ENCODE measurements at regions not wholly inside any gene's neighbourhood (a gene's known extent, or its start where the extent isn't known, plus 50 kb on each side); places are given as distances from the start of the nearest gene placed in this dataset.
"Not testable (repeated sequence)": the region's sequence is repeated elsewhere in the genome, so short reads cannot be mapped to it uniquely, and the experiment has no call there.

GRCh38 chr12:24352363-24352762 lies 402.9 kb upstream of the SOX5 start:
- DNase-seq (no peak), ATAC-seq (replicated peaks in 1 of 2) (no peak)
- Mint-ChIP-seq H3K27me3 (ENCODE audit: low read depth) (no peaks in the 10 kb centered on the region), H3K36me3 (ENCODE audit: insufficient read depth in 2 of 2) (no peaks in the 10 kb centered on the region), H3K9me3 (peaks cover 3 to 4% of the 10 kb centered on the region in 2 donors), H3K4me1 (ENCODE audit: low read depth) (no peaks in the 10 kb centered on the region), H3K27ac (no peak overlapping the region), H3K4me3 (no peak overlapping the region)

DNA sequence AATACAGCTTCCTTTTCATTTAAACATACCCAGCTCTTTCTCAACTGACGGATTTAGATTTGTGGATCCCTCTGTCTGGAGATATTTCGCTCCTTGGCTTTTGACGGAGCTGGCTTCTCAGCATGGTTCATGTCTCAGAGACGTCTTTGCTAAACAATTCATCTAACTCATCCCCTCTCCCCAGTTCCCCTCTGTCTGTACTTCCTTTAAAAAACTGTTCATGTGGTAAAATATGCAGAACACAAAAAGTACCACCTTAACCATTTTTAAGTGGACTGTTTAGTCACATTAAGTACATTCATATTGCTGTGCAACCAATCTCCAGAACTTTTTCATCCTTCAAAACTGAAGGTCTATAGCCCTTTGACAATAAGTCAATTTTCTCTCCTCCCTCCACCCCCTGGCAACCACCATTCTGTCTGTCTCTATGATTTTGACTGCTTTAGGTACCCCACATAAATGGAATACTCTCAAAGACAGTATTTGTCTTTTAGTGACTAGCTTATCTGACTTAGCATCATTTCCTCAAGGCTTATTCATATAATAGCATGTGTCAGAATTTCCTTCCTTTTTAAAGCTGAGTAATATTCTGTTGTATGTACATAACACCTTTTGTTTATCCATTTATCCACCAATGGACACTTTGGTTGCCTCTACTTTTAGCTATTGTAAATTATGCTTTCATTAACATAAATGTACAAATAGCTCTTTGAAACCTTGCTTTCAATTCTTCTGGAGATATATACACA lies 399.8 kb upstream of the SOX5 start:
- Mint-ChIP-seq H3K4me3 (no peak overlapping the region), H3K9me3 (peaks cover 3 to 6% of the 10 kb centered on the region in 2 donors), H3K27ac (no peak overlapping the region), H3K36me3 (ENCODE audit: insufficient read depth in 2 of 2) (no peaks in the 10 kb centered on the region), H3K4me1 (ENCODE audit: low read depth) (no peaks in the 10 kb centered on the region), H3K27me3 (ENCODE audit: low read depth) (no peaks in the 10 kb centered on the region)
- ATAC-seq (replicated peaks in 1 of 2) = no peak
- no peak for DNase-seq

DNA sequence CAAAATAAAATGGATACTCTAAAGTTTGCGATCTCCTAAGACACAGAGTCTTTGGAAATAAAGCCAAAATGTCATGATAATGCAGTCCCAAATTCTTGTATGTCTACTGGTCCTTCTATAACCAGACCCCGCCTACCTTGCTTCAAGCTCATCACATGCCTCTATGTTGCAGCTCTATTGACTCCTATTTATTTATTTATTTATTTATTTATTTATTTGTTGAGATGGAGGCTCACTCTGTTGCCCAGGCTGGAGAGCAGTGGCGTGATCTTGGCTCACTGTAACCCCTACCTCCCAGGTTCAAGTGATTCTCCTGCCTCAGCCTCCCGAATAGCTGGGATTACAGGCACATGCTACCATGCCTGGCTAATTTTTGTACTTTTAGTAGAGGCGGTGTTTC lies 398.7 kb upstream of the SOX5 start:
- DNase-seq; H3K27ac Mint-ChIP-seq; H3K36me3 Mint-ChIP-seq (ENCODE audit: insufficient read depth in 2 of 2); H3K9me3 Mint-ChIP-seq; ATAC-seq (replicated peaks in 1 of 2); H3K4me1 Mint-ChIP-seq (ENCODE audit: low read depth); H3K27me3 Mint-ChIP-seq (ENCODE audit: low read depth); H3K4me3 Mint-ChIP-seq: not testable (repeated sequence)

DNA sequence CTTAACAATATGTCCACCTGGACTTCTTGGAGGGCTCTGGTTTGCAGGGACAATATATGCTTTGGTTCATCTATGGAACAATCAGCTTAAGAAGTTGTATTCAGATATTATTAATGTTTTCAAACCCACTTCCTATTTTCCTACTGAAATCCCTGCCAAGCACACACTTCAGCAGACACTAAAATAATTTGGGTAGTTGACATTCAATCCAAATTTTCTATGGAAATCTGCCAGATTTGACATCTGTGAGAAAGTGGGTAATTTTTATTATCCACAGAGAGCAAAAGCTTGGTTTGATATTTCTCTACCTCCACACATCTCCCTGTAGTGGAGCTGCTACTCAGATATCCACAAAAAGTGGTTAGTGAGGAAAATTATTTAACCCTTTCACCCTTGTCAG lies 378.8 kb upstream of the SOX5 start:
- Mint-ChIP-seq H3K27ac (no peak overlapping the region), H3K9me3 (peaks cover 2 to 4% of the 10 kb centered on the region in 2 donors), H3K4me3 (no peak overlapping the region), H3K4me1 (ENCODE audit: low read depth) (no peaks in the 10 kb centered on the region), H3K36me3 (ENCODE audit: insufficient read depth in 2 of 2) (no peaks in the 10 kb centered on the region), H3K27me3 (ENCODE audit: low read depth) (no peaks in the 10 kb centered on the region)
- no peak for ATAC-seq (replicated peaks in 1 of 2)
- no peak for DNase-seq

DNA sequence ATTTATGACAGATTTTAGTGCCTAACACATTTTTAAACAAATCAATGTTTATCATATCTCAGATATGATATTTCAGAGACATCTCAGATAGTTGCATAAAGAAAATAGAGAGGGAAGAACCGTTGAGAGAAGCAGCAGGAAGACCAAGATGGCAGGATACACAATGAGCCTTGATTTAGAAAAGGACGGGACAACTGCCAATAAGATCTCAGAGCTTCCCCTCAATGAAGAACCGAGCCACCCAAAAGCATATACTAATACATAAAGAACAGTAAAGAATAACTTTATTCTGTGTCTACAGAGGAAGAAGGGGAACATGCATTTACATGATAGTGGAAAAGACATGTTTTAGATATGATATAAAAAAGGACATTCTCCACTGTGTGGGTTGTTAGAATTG lies 375.9 kb upstream of the SOX5 start:
- Mint-ChIP-seq H3K27ac (no peak overlapping the region), H3K36me3 (ENCODE audit: insufficient read depth in 2 of 2) (no peaks in the 10 kb centered on the region), H3K4me1 (ENCODE audit: low read depth) (no peaks in the 10 kb centered on the region), H3K4me3 (no peak overlapping the region), H3K9me3 (peaks cover 2% of the 10 kb centered on the region in 2 donors), H3K27me3 (ENCODE audit: low read depth) (no peaks in the 10 kb centered on the region)
- no peak for ATAC-seq (replicated peaks in 1 of 2)
- DNase-seq = no peak

DNA sequence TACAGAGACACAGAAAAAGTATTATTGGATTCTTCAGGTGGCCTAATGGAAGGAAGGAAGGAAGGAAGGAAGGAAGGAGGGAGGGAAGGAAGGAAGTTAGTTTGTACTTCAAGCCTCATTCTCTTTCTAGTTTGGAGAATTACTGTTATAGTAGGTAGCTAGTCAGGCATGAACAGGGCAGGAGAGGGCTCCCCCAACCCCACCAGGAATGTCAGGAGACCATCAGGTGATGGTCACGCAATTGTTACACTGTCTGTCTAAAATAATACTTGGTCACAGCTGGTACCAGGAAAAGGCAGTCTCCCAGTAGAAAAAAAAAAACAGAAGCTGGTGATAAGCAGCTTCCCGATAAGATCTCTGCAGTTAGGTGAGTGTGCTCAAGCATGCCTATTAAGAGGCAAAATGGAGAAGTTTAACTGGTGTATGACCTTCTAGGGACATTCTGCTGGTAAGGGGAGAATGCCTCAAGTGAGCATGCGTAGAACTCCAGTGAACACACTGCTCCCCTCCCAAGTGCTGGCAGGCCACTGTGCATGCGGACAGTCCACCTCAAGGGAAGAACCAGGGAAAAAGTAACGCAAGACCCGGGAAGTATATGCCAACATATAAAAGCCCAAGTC lies 358.4 kb upstream of the SOX5 start:
- Mint-ChIP-seq H3K27ac (no peak overlapping the region), H3K27me3 (ENCODE audit: low read depth) (peaks cover 5% of the 10 kb centered on the region), H3K36me3 (ENCODE audit: insufficient read depth in 2 of 2) (no peaks in the 10 kb centered on the region), H3K9me3 (no peaks in the 10 kb centered on the region), H3K4me1 (ENCODE audit: low read depth) (no peaks in the 10 kb centered on the region), H3K4me3 (no peak overlapping the region)
- ATAC-seq (replicated peaks in 1 of 2) (no peak), DNase-seq (no peak)

DNA sequence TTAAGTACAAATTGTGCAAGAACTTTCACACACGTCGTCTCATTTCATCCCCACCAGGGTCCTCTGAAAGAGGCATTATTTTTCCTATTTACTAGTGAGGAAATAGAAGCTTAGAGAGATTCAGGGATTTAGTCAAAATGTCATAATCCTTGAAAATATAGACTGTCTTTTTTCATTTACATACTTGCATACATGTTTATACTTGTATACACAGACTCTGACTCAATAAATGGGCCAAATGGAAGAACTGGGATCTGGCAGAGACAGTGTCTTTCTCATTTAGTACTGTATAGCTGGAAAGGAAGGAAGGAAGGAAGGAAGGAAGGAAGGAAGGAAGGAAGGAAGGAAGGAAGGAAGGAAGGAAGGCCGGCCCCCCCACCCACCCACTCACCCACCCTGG lies 357.7 kb upstream of the SOX5 start:
- ATAC-seq (replicated peaks in 1 of 2) (no peak), DNase-seq (no peak)
- H3K27me3 Mint-ChIP-seq (ENCODE audit: low read depth) = peaks cover 5% of the 10 kb centered on the region
- no peaks in the 10 kb centered on the region for H3K36me3 Mint-ChIP-seq (ENCODE audit: insufficient read depth in 2 of 2)
- no peak overlapping the region for H3K27ac Mint-ChIP-seq
- H3K4me3 Mint-ChIP-seq = no peak overlapping the region
- no peaks in the 10 kb centered on the region for H3K4me1 Mint-ChIP-seq (ENCODE audit: low read depth)
- no peaks in the 10 kb centered on the region for H3K9me3 Mint-ChIP-seq

DNA sequence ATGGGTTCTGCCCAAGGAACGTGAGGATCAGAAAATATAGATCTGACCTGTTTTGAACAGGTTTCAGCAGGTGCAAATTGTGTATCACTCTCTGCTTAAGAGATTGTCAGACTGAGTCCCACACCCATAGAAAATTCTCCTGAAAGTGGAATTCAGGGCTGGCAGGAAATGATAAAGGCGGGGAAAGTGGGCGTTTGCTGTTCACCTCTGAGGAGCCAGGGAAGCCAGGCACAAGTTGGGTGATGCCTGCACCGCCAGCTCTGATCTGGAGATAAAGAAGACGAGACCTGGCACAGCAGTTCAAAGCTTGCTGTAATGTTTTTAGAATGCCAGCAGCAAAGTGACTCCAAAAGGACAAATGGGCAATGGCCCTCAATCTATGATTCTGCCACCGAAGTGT lies 356.5 kb upstream of the SOX5 start:
- Mint-ChIP-seq H3K9me3 (no peaks in the 10 kb centered on the region), H3K27ac (no peak overlapping the region), H3K27me3 (ENCODE audit: low read depth) (peaks cover 5% of the 10 kb centered on the region), H3K4me3 (no peak overlapping the region), H3K4me1 (ENCODE audit: low read depth) (no peaks in the 10 kb centered on the region), H3K36me3 (ENCODE audit: insufficient read depth in 2 of 2) (no peaks in the 10 kb centered on the region)
- ATAC-seq (replicated peaks in 1 of 2) (no peak), DNase-seq (no peak)

DNA sequence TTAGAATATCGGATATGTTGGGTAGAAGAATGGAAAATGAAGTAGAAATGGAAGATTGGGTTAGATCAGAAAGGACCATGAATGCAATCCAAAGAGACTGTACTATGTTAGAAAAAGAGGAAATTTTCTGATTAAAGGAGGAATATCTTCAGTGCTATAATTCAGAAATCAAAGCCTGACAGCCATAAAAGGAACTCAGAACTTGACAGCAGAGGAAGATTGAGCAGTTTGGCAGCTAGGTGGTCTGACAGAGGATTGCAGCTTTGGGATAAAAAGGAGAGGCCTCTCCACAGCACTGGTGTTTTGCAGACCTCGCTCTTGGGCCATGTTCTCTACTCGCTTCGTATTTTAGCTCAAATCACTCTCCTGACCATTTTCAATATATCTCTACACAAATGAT lies 354.8 kb upstream of the SOX5 start:
- no peak for ATAC-seq (replicated peaks in 1 of 2)
- Mint-ChIP-seq H3K27me3 (ENCODE audit: low read depth) (peaks cover 5% of the 10 kb centered on the region), H3K27ac (no peak overlapping the region), H3K4me1 (ENCODE audit: low read depth) (no peaks in the 10 kb centered on the region), H3K4me3 (no peak overlapping the region), H3K36me3 (ENCODE audit: insufficient read depth in 2 of 2) (no peaks in the 10 kb centered on the region), H3K9me3 (no peaks in the 10 kb centered on the region)
- DNase-seq = no peak

DNA sequence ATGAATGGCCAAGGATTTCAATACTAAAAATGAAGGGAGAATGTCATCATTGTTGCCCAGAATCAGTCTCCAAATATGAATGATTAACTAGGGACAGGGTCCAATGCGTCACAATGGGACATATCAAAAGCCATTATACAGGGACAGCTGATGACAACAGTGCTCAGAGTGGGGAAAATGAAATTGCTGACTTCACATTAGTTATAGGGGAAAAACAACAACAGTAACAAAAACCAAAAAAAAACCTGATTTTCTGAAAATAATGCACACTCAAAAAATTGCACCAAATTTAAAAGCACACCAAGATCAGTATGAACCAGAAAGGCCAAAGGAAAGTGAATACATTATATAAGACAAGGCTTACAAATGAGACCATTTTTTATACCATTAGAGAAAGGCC lies 353.2 kb upstream of the SOX5 start:
- Mint-ChIP-seq H3K27me3 (ENCODE audit: low read depth) (peaks cover 5% of the 10 kb centered on the region), H3K4me1 (ENCODE audit: low read depth) (no peaks in the 10 kb centered on the region), H3K9me3 (no peaks in the 10 kb centered on the region), H3K36me3 (ENCODE audit: insufficient read depth in 2 of 2) (no peaks in the 10 kb centered on the region), H3K4me3 (no peak overlapping the region), H3K27ac (no peak overlapping the region)
- ATAC-seq (replicated peaks in 1 of 2) = no peak
- no peak for DNase-seq

DNA sequence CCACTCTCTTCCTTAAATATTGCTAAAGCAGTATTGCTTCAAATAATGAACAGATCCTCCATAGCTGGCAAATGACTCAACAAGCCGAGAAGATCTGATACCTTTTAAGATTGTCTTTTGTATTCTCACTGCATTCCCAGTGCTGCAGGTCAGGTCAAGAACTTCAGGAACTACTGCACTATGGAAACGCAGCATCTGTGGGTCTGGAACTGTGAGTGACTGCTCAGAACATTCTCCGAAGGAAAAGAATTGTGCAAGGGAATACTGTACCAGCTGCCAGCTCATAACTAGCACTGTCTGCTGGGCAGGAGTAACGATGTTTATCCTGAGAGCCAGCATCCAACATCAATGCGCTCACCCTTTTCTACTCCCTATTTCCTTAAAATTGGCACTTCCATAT lies 348.0 kb upstream of the SOX5 start:
- DNase-seq = no peak
- H3K27ac Mint-ChIP-seq = no peak overlapping the region
- no peaks in the 10 kb centered on the region for H3K36me3 Mint-ChIP-seq (ENCODE audit: insufficient read depth in 2 of 2)
- no peaks in the 10 kb centered on the region for H3K4me1 Mint-ChIP-seq (ENCODE audit: low read depth)
- ATAC-seq (replicated peaks in 1 of 2) = no peak
- no peak overlapping the region for H3K4me3 Mint-ChIP-seq
- no peaks in the 10 kb centered on the region for H3K27me3 Mint-ChIP-seq (ENCODE audit: low read depth)
- peaks cover 0 to 5% of the 10 kb centered on the region in 2 donors for H3K9me3 Mint-ChIP-seq

- H3K9me3 Mint-ChIP-seq = peaks cover 0 to 5% of the 10 kb centered on the region in 2 donors
- H3K27me3 Mint-ChIP-seq (ENCODE audit: low read depth) = no peaks in the 10 kb centered on the region
- no peaks in the 10 kb centered on the region for H3K4me1 Mint-ChIP-seq (ENCODE audit: low read depth)
- DNase-seq = no peak
- no peaks in the 10 kb centered on the region for H3K36me3 Mint-ChIP-seq (ENCODE audit: insufficient read depth in 2 of 2)
- no peak overlapping the region for H3K4me3 Mint-ChIP-seq
- no peak for ATAC-seq (replicated peaks in 1 of 2)
- no peak overlapping the region for H3K27ac Mint-ChIP-seq
Measured at GRCh38 chr12:24293549-24293948, 344.1 kb upstream of the SOX5 start.

- H3K4me3 Mint-ChIP-seq = no peak overlapping the region
- H3K4me1 Mint-ChIP-seq (ENCODE audit: low read depth) = no peaks in the 10 kb centered on the region
- H3K9me3 Mint-ChIP-seq = peaks cover 0 to 2% of the 10 kb centered on the region in 2 donors
- no peak overlapping the region for H3K27ac Mint-ChIP-seq
- ATAC-seq (replicated peaks in 1 of 2) = no peak
- H3K27me3 Mint-ChIP-seq (ENCODE audit: low read depth) = no peaks in the 10 kb centered on the region
- no peak for DNase-seq
- H3K36me3 Mint-ChIP-seq (ENCODE audit: insufficient read depth in 2 of 2) = no peaks in the 10 kb centered on the region
Measured at GRCh38 chr12:24287963-24288362, 338.5 kb upstream of the SOX5 start.

DNA sequence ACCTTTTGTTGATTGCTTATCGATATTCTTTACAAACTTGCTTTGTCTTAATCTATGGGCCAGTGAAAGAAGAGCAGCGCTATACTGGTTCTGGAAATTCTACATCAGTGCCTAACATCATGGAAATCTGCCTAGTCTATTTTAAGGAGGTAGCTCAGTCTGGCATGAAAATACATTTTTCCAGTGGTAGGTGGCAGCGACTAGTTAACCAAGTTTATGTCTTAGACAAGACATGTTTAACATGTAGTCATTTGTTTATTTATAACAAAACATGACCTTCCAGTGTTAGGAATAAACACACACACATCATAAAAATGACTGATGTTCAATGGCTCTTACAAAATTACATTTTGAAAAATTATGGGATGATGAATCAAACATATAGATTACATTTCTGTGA lies 336.0 kb upstream of the SOX5 start:
- DNase-seq (no peak), ATAC-seq (replicated peaks in 1 of 2) (no peak)
- no peaks in the 10 kb centered on the region for H3K9me3 Mint-ChIP-seq
- H3K36me3 Mint-ChIP-seq (ENCODE audit: insufficient read depth in 2 of 2) = no peaks in the 10 kb centered on the region
- H3K27ac Mint-ChIP-seq = no peak overlapping the region
- H3K27me3 Mint-ChIP-seq (ENCODE audit: low read depth) = no peaks in the 10 kb centered on the region
- no peaks in the 10 kb centered on the region for H3K4me1 Mint-ChIP-seq (ENCODE audit: low read depth)
- H3K4me3 Mint-ChIP-seq = no peak overlapping the region

All from activated T-cell treated with anti-CD3 and anti-CD28 coated beads, Interleukin-2, amount 50 U/mL, for 72 hours (primary cell).